NCI-H2196 treated with DMSO at 0.1 percent for 48 hours (cell line): ENCODE measurements at regions not wholly inside any gene's neighbourhood (a gene's known extent, or its start where the extent isn't known, plus 50 kb on each side); places are given as distances from the start of the nearest gene placed in this dataset.
"Not testable (repeated sequence)": the region's sequence is repeated elsewhere in the genome, so short reads cannot be mapped to it uniquely, and the experiment has no call there.

Source experiments
- DNase-seq: peaks from one replicate; lab custom pipeline; 2025; ENCODE audit not compliant: unreplicated experiment; lab: John Stamatoyannopoulos, UW

GRCh38 chr1:117314951-117315350, 52.3 kb upstream of the MAN1A2 start:
- not testable (repeated sequence) for DNase-seq

GRCh38 chr1:117313555-117313954, 53.7 kb upstream of the MAN1A2 start:
- no peak for DNase-seq

GRCh38 chr1:117312453-117313138, 54.7 kb upstream of the MAN1A2 start:
- DNase-seq, result no peak

GRCh38 chr1:117308311-117308916, 58.8 kb upstream of the MAN1A2 start:
- no peak for DNase-seq

GRCh38 chr1:117301901-117302300, 65.3 kb upstream of the MAN1A2 start:
- DNase-seq, result no peak

GRCh38 chr1:117300183-117300582, 67.1 kb upstream of the MAN1A2 start:
- DNase-seq, result not testable (repeated sequence)

- no peak for DNase-seq
Observed at GRCh38 chr1:117295001-117295400, 72.2 kb upstream of the MAN1A2 start.

GRCh38 chr1:117290890-117291289, 76.4 kb upstream of the MAN1A2 start:
- no peak for DNase-seq

- DNase-seq, result no peak
Observed at GRCh38 chr1:117289316-117289870, 77.9 kb upstream of the MAN1A2 start.

- DNase-seq, result no peak
Observed at GRCh38 chr1:117286562-117286961, 75.8 kb upstream of the VTCN1 start.

GRCh38 chr1:117286145-117286544, 75.4 kb upstream of the VTCN1 start:
- no peak for DNase-seq

- DNase-seq, result peak; percentile 62
Observed at GRCh38 chr1:117284399-117285215, 73.9 kb upstream of the VTCN1 start.

GRCh38 chr1:117278531-117278930, 67.8 kb upstream of the VTCN1 start:
- no peak for DNase-seq

GRCh38 chr1:117275055-117275454, 64.3 kb upstream of the VTCN1 start:
- no peak for DNase-seq

- no peak for DNase-seq
Observed at GRCh38 chr1:117271959-117272358, 61.2 kb upstream of the VTCN1 start.

- no peak for DNase-seq
Observed at GRCh38 chr1:117271129-117271528, 60.4 kb upstream of the VTCN1 start.

GRCh38 chr1:117270679-117271078, 60.0 kb upstream of the VTCN1 start:
- no peak for DNase-seq

- no peak for DNase-seq
Observed at GRCh38 chr1:117268535-117269455, 58.1 kb upstream of the VTCN1 start.

- DNase-seq, result no peak
Observed at GRCh38 chr1:117267232-117267774, 56.6 kb upstream of the VTCN1 start.

- no peak for DNase-seq
Observed at GRCh38 chr1:117262976-117263375, 52.2 kb upstream of the VTCN1 start.
